Ishikawa (cell line): ENCODE measurements at regions not wholly inside any gene's neighbourhood (a gene's known extent, or its start where the extent isn't known, plus 50 kb on each side); places are given as distances from the start of the nearest gene placed in this dataset.

ENCODE experiments used
- CEBPB ChIP-seq: IDR thresholded peaks from 2 replicates; pipeline ENCODE4 v1.6.1; 2012
- CREB1 ChIP-seq: IDR thresholded peaks from 2 replicates; pipeline ENCODE4 v1.6.1; 2012; ENCODE audit warnings: low read depth
- EGR1 ChIP-seq: IDR thresholded peaks from 2 replicates; pipeline ENCODE4 v1.6.1; 2012
- EP300 ChIP-seq: IDR thresholded peaks from 2 replicates; pipeline ENCODE4 v1.6.1; 2012; ENCODE audit warnings: borderline replicate concordance
- FOXM1 ChIP-seq: IDR thresholded peaks from 2 replicates; pipeline ENCODE4 v1.6.1; 2012; ENCODE audit warnings: low read depth, borderline replicate concordance
- MAX ChIP-seq: IDR thresholded peaks from 2 replicates; pipeline ENCODE4 v1.6.1; 2012
- NFIC ChIP-seq: IDR thresholded peaks from 2 replicates; pipeline ENCODE4 v1.6.1; 2012
- RAD21 ChIP-seq: IDR thresholded peaks from 2 replicates; pipeline ENCODE4 v1.6.1; 2012; ENCODE audit warnings: low read depth
- REST ChIP-seq: IDR thresholded peaks from 2 replicates; pipeline ENCODE4 v1.6.1; 2012; ENCODE audit warnings: low read depth, mild to moderate bottlenecking
- TAF1 ChIP-seq: IDR thresholded peaks from 2 replicates; pipeline ENCODE4 v1.6.1; 2012; ENCODE audit warnings: low read depth, mild to moderate bottlenecking
- TCF12 ChIP-seq: IDR thresholded peaks from 2 replicates; pipeline ENCODE4 v1.6.1; 2012; ENCODE audit warnings: low read depth
- TEAD4 ChIP-seq: IDR thresholded peaks from 2 replicates; pipeline ENCODE4 v1.6.1; 2012
- USF1 ChIP-seq: IDR thresholded peaks from 2 replicates; pipeline ENCODE4 v1.6.1; 2012
- YY1 ChIP-seq: IDR thresholded peaks from 2 replicates; pipeline ENCODE4 v1.6.1; 2012; ENCODE audit warnings: low read depth

- no peak for TF ChIP-seq EGR1
- TF ChIP-seq TAF1, result no peak
- no peak for TF ChIP-seq EP300
- no peak for TF ChIP-seq CEBPB
- TF ChIP-seq REST, result no peak
- no peak for TF ChIP-seq USF1
- TF ChIP-seq MAX, result no peak
- no peak for TF ChIP-seq TEAD4
- TF ChIP-seq NFIC, result no peak
- no peak for TF ChIP-seq RAD21
- no peak for TF ChIP-seq CREB1
- TF ChIP-seq YY1, result no peak
- no peak for TF ChIP-seq TCF12
- no peak for TF ChIP-seq FOXM1
Observed at GRCh38 chr6:55675941-55676340, 96.9 kb upstream of the HMGCLL1 start.
